C4-2B (cell line): ENCODE measurements at regions not wholly inside any gene's neighbourhood (a gene's known extent, or its start where the extent isn't known, plus 50 kb on each side); places are given as distances from the start of the nearest gene placed in this dataset.

Experiments
- ZFX ChIP-seq: fragments of 450-650 bp; IDR thresholded peaks from 2 replicates; pipeline ENCODE4 v1.6.1; 2017
- TF ChIP-seq, protein P1 (sequence below): fragments of 450-650 bp; conservative IDR thresholded peaks from 2 replicates; pipeline ENCODE4 v1.5.1; 2017; ENCODE audit warnings: mild to moderate bottlenecking

DNA sequence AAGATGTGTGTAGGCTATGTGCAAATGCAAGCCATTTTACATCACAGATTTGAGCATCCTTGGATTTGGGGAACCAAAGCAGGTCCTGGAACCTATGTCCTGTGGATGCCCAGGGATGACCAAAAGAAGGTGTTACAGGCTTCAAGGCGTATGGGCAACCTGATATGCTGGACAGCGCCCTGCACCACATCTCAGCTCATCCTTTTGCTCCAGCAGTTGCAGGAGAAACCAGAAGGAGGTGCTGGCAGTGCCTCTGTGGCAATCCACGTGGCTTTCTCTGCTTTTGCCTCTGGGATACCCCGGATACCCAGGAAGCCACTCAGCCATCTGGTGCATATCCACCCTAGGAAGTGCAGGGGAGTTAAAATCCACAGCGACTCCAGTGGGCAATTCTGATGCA, 110.3 kb upstream of the VSTM2B start:
- TF ChIP-seq, protein P1, sequence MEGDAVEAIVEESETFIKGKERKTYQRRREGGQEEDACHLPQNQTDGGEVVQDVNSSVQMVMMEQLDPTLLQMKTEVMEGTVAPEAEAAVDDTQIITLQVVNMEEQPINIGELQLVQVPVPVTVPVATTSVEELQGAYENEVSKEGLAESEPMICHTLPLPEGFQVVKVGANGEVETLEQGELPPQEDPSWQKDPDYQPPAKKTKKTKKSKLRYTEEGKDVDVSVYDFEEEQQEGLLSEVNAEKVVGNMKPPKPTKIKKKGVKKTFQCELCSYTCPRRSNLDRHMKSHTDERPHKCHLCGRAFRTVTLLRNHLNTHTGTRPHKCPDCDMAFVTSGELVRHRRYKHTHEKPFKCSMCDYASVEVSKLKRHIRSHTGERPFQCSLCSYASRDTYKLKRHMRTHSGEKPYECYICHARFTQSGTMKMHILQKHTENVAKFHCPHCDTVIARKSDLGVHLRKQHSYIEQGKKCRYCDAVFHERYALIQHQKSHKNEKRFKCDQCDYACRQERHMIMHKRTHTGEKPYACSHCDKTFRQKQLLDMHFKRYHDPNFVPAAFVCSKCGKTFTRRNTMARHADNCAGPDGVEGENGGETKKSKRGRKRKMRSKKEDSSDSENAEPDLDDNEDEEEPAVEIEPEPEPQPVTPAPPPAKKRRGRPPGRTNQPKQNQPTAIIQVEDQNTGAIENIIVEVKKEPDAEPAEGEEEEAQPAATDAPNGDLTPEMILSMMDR = no peak
- TF ChIP-seq ZFX = no peak
